ENCODE measurements at regions not wholly inside any gene's neighbourhood (a gene's known extent, or its start where the extent isn't known, plus 50 kb on each side); places are given as distances from the start of the nearest gene placed in this dataset.
"Not testable (repeated sequence)": the region's sequence is repeated elsewhere in the genome, so short reads cannot be mapped to it uniquely, and the experiment has no call there.

GRCh38 chr5:97488126-97488668 is 305.1 kb upstream of the RIOK2 start:
- DNase-seq (ENCODE audit: low read depth in 2 of 2): no peak

GRCh38 chr5:97489010-97489840 is 306.2 kb upstream of the RIOK2 start:
- DNase-seq (ENCODE audit: low read depth in 2 of 2): no peak

DNA sequence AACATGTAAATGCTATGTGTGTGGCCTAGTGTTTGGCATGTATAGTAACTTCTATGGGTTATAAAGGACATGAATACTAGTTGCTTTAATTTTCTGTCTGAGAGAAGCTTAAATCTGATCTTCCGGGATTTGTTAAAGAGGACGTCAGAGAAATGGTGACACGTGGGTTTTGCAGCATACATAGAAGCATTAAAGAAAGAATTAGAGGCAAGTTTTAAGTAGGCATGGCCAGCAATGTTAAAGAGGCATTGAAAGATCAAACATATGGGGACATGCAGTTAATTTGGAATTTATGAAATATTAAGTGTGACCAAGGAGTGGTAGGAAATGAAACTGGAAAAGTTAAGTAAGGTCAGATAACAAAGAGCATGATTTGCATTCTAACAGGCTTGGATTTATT is 311.4 kb upstream of the RIOK2 start:
- DNase-seq (ENCODE audit: low read depth in 2 of 2): no peak

DNA sequence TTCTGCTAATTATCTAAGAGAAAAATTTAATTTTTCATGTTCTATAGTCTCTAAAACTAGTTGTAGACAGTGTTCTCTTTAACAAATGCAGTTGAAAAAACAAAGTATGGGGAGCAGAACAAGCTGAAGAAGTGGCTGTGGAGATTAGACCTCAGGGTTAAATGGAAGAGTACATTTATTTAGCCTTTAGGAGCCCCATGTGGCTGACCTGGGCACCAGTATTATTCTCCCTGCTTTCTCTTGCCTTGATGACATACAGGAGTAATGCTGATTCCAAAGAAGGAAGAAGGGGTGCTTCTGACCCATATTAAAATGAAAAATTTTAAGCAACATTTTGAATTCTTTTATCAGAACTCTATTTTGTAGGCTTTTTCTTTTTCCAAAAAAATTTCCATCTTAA is 312.3 kb upstream of the RIOK2 start:
- DNase-seq (ENCODE audit: low read depth in 2 of 2): no peak

DNA sequence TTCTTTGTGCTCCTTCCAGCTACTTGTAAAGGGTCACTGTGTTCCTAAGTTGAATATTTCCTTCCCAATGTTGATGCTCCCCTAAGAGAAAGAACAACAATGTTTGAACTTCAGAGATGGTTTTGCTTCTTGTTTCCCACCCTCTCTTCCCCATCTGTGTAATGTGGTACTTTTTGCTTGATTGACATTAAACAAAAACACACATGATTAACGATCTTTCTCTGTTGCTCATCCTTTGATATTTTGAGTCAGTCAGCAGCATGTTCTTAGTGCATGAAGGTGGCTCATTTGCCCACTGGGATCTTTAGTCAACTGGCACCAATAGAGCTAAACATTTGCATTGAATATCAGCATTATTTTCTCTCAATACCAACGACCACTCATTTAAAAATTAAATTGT is 313.0 kb upstream of the RIOK2 start:
- no peak for DNase-seq (ENCODE audit: low read depth in 2 of 2)

DNA sequence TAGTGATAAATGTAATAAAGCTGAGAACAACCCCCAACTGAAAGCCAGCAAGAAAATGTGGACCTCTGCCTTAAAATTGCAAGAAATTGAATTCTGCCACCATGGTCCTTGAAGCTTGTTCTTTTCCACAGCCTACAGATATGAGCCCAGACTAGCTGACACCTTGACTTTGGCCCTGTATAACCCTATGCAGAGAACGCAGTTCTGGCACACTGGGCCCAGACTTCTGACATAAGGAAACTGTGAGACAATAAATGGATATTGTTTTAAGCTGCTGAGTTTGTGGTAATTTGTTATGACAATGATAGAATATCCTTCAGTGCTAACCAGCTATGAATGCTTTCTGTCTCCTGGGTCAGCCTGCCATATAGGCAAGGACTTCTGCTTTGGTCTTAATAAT is 315.6 kb upstream of the RIOK2 start:
- no peak for DNase-seq (ENCODE audit: low read depth in 2 of 2)

DNA sequence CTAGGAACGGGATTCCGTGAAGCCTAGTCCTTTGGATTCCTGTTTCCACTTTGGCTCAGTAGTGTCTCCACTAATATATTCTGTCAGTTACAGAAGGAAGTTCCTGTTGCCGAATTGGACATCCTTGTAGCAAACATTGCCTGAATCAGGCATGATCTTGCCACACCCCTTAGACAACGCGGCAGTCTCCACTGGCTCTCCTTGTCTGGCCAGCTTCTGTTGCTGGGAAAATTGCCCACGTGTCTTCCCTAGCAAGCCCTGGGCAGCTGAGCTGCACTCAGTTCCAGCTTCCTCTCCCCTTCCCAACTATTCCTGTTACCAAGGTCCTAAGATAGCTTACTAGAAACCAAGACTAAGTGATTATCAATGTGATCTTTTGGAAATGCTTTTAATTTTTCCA is 316.6 kb upstream of the RIOK2 start:
- DNase-seq (ENCODE audit: low read depth in 2 of 2): no peak

- no peak for DNase-seq (ENCODE audit: low read depth in 2 of 2)
Observed at GRCh38 chr5:97501286-97501964, 318.4 kb upstream of the RIOK2 start.

GRCh38 chr5:97501965-97502305 is 318.9 kb upstream of the RIOK2 start:
- no peak for DNase-seq (ENCODE audit: low read depth in 2 of 2)

- DNase-seq (ENCODE audit: low read depth in 2 of 2): no peak
Observed at GRCh38 chr5:97508864-97509263, 325.8 kb upstream of the RIOK2 start.

- not testable (repeated sequence) for DNase-seq (ENCODE audit: low read depth in 2 of 2)
Observed at GRCh38 chr5:97519565-97519964, 336.5 kb upstream of the RIOK2 start.

DNA sequence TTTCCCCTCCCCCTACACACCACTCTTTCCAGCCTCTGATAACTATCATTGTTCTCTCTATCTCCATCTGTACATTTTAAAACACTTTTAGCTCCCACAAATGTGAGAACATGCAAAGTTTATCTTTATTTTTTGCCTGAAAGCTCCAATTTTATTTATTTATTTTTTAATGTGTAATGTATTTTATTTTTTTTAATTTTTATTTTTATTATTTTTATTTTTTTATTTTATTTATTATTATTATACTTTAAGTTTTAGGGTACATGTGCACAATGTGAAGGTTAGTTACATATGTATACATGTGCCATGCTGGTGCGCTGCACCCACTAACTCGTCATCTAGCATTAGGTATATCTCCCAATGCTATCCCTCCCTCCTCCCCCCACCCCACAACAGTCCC is 340.3 kb upstream of the RIOK2 start:
- DNase-seq (ENCODE audit: low read depth in 2 of 2): not testable (repeated sequence)

- DNase-seq (ENCODE audit: low read depth in 2 of 2): no peak
Observed at GRCh38 chr5:97525780-97526179, 342.7 kb upstream of the RIOK2 start.

- DNase-seq (ENCODE audit: low read depth in 2 of 2): no peak
Observed at GRCh38 chr5:97528941-97529340, 345.9 kb upstream of the RIOK2 start.

- no peak for DNase-seq (ENCODE audit: low read depth in 2 of 2)
Observed at GRCh38 chr5:97529354-97529985, 346.4 kb upstream of the RIOK2 start.

DNA sequence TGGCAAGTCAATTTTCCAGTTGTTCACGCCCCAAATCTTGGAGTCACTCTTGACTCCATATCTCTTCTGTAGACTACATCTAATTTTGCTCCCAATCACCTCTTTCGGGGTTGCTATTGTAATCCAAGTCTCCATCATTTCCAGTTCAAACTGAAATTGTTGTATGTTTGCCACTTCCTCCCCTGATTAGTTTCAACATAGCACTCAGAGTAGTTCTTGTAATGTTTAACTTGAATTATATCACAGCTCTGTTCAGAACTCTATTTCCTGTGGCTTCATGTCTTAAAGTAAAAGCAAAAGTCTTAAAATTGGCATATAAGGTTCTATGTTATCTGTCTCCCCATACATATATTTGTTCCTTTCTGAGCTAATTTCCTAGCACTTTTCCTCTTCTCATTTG is 348.5 kb upstream of the RIOK2 start:
- DNase-seq (ENCODE audit: low read depth in 2 of 2): no peak

DNA sequence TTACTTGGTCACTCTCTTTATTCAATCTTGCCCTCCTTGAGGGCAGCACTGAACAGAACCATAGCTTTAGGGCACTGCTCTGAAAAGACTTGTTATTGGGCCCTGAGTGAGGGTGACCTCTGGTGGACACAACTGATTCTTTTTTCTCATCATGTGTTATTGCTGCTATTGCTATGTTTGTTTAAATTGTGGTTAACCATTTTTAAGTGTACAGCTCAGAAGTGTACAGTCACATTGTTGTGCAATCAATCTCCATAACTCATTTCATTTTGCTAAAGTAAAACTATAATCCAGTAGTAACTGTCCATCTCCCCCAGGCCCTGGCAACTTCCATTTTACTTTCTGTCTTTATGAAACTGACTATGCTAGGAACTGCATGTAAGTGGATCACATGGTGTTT is 351.1 kb upstream of the RIOK2 start:
- no peak for DNase-seq (ENCODE audit: low read depth in 2 of 2)

- no peak for DNase-seq (ENCODE audit: low read depth in 2 of 2)
Observed at GRCh38 chr5:97536683-97537082, 353.6 kb upstream of the RIOK2 start.

GRCh38 chr5:97538912-97539311 is 355.9 kb upstream of the RIOK2 start:
- DNase-seq (ENCODE audit: low read depth in 2 of 2): no peak

- no peak for DNase-seq (ENCODE audit: low read depth in 2 of 2)
Observed at GRCh38 chr5:97541864-97542263, 358.8 kb upstream of the RIOK2 start.

DNA sequence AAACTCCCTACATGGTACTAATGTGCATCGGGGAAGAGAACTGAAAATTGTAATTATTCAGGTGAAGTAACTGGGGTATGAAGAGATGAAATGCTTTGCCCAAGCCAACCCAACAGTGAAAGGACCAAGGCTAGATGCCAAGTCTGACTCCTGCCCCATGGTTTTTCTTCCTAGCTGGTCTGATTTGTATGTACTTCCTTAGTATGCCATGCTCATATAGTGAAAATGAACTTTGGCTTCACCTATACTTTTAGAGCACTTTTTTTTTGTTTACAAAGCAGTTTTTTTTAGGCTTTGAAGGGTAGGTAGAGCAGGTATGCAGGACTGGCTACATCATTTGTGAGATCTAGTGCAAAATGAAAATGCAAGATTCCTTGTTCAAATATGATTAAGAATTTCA is 359.4 kb upstream of the RIOK2 start:
- no peak for DNase-seq (ENCODE audit: low read depth in 2 of 2)

DNA sequence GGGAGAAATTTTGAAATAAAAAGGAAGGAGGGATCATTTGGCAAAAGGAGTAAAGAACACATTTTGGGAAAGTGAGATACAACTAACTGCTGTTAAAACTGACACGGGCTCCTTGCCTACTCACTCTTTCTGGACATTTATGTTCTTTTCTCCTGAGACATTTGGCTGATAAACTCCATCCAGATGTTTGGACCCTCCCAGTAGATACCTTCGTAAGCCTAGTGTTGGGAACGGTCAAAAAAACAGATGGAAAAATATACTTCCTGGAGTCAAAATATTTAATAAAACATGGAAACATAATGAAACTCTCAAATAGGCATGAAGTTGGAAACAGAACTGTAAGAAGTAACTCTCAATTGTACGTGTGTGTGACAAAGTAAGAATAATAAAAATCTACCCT is 360.1 kb upstream of the RIOK2 start:
- no peak for DNase-seq (ENCODE audit: low read depth in 2 of 2)

GRCh38 chr5:97544240-97544639 is 361.2 kb upstream of the RIOK2 start:
- DNase-seq (ENCODE audit: low read depth in 2 of 2): no peak
